AG20443 (cell line): ENCODE measurements at regions not wholly inside any gene's neighbourhood (a gene's known extent, or its start where the extent isn't known, plus 50 kb on each side); places are given as distances from the start of the nearest gene placed in this dataset.

ENCODE experiments used
- DNase-seq: peaks from one replicate; pipeline ENCODE4 v3.0.0; 2012; ENCODE audit warnings: low spot score, mixed read lengths

DNA sequence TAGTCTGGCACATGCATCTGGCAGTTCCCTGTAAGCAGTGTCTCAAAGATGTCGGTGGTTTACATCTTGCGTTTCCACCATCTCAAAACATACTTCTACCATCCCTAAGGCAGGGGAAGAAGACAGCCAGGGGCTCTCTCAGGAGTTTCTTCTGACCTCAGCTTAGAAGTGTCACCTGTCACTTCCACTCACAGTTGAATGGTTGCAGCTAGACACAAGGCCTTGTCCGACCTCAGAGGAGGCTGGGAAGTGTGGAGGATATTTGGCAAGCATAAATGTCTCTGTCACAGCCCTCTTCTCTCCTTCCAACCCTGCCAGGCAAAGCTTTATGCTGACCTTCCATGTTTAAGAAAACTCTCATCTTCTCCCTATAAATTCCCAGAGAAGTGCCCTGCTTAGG is 193.3 kb downstream of the HERPUD2 start:
- no peak for DNase-seq

DNA sequence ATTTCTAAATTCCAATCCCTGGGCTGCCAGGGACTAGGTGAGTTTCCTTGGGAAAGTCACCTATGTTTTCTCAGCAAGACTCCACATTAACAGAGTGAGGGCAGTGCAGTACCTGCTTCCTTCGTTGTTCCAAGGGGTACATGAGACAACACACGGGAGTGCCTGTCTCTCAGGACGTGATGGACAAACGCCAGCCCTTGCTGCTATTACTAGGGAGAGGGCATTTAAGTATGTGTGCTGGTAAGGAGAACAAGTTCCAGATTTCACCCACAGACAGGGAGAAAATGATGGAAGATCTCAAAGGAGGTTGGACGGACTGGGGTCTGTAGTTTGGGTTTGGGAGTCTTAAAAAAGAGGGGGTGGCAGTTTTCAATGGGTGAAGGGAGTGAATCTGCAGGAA is 195.7 kb downstream of the HERPUD2 start:
- DNase-seq = no peak

DNA sequence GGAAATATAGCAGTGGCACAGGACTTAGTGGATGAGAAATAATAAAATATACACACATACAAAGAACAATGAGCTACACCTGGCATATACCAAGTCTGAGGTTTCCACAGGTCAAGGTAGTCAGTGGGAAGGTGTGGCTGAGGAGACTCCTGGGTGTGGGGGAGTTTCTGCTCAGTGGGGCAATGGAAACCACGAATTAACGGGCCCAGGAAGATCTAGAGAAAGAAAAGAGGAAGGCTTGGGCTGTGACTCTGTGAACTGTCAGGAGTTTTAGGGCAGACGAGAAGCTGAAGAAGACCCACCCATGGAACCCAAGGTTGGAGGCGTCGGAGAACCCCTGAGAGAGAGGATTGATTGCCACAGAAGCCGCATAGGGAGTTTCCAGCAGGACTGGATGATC is 196.5 kb downstream of the HERPUD2 start:
- no peak for DNase-seq

GRCh38 chr7:35495844-35496243 is 199.1 kb downstream of the HERPUD2 start:
- DNase-seq = no peak

- no peak for DNase-seq
Measured at GRCh38 chr7:35495377-35495776, 199.6 kb downstream of the HERPUD2 start.

DNA sequence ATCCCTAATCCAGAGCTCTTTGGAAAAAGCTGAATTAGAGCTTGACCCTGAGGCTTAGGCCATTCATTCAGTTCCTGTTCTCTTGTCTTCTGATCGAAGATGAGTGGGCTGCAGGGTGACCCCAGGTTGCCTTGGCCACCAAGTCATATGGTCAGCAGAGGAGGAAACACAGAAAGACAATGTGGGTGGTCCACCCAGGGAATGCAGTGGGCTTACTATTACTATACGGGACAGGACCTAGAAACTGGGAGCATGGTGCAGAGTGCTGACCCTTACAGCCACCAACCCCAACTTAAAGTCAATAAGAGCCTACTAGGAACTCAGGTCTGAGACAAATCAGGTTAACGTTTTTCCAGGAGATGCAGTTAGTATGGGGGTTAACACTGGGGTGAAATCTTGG is 200.5 kb downstream of the HERPUD2 start:
- DNase-seq = no peak

DNA sequence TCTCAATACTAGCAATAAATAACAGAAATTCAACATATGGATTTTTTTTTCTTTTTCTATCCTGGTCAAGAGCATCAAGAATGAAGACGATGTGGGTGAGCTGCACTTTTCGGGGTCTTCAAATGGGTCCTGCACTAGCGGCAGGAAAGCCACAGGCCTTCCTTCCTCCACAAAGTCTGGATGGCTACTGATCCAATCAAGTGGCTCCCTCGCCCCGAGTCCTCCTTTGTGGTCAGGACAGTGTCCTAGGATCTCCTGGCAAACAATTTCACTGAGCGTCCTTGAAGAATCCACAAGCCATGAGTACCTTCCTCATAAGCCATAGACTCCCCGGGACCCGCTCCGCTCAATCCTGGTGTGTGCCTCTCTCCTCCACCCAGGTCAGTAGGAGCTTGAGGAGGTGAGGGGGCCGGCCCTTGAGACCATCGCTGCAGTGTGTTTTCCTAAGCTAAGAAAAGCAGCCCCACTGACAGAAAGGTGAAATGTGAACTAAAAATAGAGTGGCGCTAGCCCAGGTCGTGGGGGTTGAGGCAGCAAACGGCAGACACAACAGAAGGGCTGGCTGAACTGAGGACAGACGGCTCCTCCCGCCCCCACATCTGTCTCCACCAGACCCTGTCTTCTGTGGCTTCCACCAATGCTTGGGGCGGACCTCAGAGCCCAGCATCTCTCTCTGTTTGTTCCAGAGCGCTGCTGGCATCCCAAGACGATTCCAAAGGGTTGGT is 202.3 kb downstream of the HERPUD2 start:
- DNase-seq = no peak

DNA sequence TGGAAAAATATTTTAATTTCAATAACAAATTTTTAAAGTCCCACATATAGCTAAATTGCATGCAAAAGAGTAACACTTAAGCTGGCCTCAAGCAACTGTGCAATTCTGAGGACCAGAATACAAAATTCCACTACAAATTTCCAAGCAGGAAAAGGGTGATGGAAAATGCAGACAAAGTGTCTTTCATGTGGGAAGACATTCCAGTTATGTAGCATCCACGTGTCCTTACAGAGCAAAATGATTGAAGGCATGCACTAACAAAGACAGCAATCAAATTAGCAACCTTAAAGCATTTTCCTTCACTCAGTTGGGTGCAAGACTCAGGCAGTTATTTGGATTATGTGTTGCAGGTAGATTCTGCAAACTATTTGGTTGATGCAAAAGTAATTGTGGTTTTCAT is 203.7 kb downstream of the HERPUD2 start:
- no peak for DNase-seq

DNA sequence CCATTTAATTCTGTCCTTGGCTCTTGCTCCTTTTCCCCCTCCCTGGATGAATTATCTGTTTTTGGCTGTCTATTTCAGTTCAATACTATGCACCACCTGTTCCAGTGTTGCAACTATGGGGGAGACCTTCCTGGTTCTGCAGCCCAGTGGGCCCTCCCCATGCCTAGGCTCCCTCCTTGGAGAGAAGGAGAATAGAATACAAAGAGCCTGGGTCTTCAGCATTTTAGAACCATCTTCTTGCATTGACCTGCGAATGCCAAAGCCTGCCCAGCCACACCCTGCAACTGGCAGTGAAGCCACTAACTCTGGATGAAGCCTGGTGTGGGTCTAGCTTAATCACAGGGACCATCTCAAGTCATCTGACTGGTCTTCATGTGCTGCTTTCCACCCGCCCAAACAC is 207.1 kb downstream of the HERPUD2 start:
- DNase-seq = no peak

- no peak for DNase-seq
Measured at GRCh38 chr7:35487402-35487801, 207.5 kb downstream of the HERPUD2 start.

GRCh38 chr7:35485436-35485835 is 209.5 kb downstream of the HERPUD2 start:
- no peak for DNase-seq

DNA sequence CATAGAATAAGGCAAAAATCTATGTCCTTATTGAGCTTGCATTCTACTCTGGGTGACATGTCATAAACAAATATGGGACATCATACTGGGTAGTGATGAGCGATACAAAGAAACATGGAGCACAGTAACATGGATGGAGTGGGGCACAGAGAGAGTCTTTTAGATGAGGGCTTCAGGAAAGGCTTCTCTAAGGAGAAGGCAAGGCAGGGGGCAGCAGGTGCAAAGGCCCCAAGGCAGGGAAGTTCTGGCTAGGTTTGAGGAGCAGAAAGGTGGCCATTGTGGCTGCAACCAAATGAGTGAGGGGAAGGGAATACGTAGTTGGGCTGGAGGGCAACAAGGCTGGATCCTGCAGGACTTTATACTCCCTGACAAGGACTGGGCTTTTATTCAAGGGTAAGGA is 211.4 kb downstream of the HERPUD2 start:
- DNase-seq = no peak

DNA sequence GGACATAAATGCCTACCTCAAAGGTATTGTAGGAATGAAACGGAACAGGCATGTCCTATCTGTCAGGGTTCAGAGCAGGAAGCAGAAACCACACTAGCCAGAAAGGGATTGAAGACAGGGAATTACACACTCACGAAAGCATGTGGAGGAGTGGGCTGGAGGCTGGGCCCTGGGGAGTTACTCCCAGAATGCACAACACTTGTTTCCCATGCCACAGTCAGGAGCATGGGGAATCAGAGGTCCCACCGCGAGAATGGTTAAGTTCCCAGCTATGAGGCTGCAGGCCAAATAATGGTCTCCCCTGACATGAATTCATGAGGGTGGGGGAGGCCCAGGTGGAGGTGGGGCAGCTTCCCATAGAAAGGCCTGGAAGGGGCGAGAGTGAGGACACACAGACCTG is 212.7 kb downstream of the HERPUD2 start:
- no peak for DNase-seq

DNA sequence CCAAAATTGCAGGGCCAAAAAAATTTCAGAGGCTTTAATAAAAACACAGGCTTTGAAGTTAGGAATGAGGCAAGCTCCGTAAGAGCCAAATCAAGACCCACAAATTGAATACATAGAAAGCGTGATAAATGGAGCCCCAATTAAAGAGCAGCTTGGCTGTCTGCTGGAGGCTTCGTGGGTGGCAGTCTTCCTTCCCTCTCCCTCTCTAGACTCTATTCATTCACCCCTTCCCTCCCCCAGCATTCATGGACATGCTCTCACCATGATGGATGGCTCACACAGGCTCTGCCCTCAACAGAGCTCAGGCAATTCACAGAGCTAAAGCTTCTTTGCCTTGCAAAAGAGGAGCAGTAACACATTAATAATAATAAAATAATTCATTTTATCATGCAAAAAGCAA is 214.1 kb downstream of the HERPUD2 start:
- DNase-seq = no peak

- no peak for DNase-seq
Measured at GRCh38 chr7:35477609-35478008, 217.3 kb downstream of the HERPUD2 start.

- no peak for DNase-seq
Measured at GRCh38 chr7:35474100-35474499, 220.2 kb upstream of the TBX20 start.

DNA sequence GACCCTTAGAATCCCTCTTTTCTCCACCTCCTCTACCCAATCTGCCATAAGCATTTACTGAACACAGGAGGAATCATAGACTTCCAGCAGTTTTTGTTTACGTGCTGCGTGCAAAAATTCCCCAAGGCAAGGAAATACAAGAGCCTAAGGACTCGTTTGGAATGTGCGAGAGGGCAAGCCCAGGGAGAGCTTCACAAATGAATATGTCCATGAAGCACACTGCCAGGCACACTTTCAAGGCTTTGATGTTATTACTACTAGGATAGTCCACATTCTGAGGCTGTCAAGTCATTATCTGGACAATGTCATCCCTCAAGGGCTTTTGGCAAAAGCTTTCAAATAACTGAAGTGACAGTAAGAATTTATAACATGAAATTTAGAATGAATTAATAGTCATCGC is 214.7 kb upstream of the TBX20 start:
- no peak for DNase-seq

DNA sequence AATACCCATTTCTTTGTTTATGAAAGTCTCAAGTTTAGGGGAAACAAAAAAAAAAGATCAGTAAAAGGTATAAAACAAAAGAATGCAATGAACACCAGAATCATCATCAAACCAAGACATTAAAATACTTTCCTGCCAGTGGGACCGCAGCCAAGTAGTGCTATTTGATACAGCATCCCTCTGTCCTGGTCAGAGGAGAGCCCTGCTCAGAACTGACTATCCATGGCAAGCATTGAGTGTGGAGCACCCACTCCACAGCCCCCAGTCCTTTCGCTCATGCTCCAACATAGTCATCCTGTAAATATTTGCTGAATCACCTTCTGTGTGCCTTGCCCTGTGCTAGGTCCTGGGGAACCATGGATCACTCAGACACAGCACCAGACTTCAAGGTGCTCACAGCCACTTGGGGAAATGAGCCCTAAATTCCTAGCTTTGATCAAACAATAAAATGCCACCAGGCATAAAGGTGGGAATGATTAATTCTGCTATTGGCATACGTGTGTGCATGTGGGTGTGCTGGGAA is 213.6 kb upstream of the TBX20 start:
- no peak for DNase-seq

DNA sequence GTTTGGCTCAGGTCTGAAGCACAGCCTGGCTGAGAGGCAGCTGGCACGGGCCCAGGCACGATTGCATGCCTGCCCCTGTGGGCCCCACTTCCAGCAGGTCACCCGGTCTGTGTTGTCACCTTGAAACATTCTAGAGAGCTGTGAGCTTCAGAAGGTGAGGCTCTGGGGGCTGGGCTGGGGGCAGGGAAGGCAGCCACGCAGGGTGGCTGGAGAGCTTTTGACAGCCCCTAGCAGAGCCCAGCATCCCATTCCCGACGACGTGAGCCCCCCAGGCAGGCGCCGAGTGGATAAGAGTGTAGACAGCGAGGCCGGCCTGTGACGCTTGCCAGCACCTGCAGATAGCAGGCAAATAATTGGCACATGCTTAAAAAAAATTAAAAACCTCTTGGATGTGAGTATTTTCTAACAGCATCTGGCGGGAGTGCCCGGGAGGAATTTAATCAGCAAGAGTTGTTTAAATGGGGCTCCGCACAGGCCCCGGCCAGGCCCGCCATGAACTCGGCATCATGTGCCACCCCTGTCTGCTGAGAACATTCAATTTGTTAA is 212.0 kb upstream of the TBX20 start:
- no peak for DNase-seq

- no peak for DNase-seq
Measured at GRCh38 chr7:35463751-35464150, 209.9 kb upstream of the TBX20 start.

GRCh38 chr7:35463176-35463700 is 209.3 kb upstream of the TBX20 start:
- no peak for DNase-seq

DNA sequence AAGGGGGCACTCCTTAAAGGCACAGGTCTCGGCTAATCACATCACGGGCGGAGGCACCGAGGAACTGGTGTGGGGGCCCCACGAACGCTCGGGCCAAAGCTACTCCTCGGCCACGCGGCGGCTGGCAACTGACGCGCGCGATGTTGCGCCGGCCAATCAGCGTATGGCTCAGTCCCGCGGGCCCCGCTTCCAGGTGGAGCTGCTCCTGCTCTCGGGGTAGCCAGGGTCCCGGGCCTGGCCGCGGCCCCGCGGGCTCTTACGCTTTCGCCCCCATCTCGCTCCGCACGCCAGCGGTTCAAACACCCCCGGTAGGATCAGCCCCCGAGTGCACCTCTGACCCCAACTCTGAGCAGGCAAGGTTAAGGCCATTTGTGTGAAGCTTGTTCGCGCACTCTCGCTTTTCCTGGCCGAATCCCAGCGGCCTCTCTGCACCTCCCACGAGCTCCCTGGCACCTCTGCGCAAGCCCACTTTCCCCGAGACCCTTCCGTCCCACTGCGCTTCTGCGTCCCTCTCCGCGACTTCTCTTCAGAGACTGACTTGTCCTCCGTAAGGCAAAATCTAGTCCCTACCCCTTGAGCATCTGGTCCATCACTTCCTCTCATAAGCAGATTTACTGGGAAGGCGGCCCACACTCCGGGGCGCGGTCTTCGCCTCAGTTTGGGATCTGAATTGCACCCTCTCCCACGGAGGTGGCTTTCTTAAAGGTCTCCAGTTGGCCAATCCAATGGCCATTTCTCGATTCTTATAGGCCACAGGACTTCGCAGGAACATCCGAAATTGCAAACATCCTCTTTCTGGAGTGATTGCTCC is 200.9 kb upstream of the TBX20 start:
- DNase-seq = no peak
